Endothelial cell of umbilical vein (primary cell): ENCODE measurements at regions not wholly inside any gene's neighbourhood (a gene's known extent, or its start where the extent isn't known, plus 50 kb on each side); places are given as distances from the start of the nearest gene placed in this dataset.

Experiments
- POLR2A ChIP-seq: IDR thresholded peaks from 2 replicates; pipeline ENCODE4 v1.6.1; 2012; ENCODE audit warnings: low read depth, mild to moderate bottlenecking, control low read depth, low read length
- POLR2AphosphoS5 ChIP-seq: IDR thresholded peaks from 2 replicates; pipeline ENCODE4 v1.6.1; 2012; ENCODE audit warnings: low read depth, mild to moderate bottlenecking, control low read depth, low read length, moderate library complexity; ENCODE audit not compliant: insufficient read depth
- TF ChIP-seq, protein P1 (sequence below), 2 donors: IDR thresholded peaks; 1 replicate in 1 of 2; 2 replicates in 1 of 2; pipeline ENCODE4 v1.5.1; 2011; ENCODE audit warnings: low read length in 2 of 2, mild to moderate bottlenecking in 2 of 2, moderate library complexity in 2 of 2, control low read depth in 1 of 2, inconsistent platforms in 1 of 2, low read depth in 1 of 2; ENCODE audit not compliant: insufficient read depth in 1 of 2; ENCODE audit errors: extremely low read depth in 1 of 2

DNA sequence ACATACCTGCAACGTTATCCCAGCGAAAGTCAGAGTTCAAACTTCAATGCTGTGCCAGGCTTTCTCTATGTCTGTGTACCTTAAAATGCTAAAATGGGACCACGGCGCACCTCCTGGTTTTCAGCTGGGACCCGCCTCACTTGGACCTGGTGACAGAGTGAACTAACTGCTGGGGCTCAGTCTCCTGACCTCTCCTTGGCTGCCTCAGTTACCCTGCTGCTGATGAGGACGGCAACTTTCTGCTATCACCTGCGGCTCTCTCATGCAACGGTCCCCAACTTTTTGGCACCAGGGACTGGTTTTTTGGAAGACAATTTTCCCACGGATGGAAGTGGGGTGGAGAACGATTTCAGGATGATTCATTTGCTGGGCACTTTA, 402.8 kb downstream of the BRD1 start:
- TF ChIP-seq, protein P1, sequence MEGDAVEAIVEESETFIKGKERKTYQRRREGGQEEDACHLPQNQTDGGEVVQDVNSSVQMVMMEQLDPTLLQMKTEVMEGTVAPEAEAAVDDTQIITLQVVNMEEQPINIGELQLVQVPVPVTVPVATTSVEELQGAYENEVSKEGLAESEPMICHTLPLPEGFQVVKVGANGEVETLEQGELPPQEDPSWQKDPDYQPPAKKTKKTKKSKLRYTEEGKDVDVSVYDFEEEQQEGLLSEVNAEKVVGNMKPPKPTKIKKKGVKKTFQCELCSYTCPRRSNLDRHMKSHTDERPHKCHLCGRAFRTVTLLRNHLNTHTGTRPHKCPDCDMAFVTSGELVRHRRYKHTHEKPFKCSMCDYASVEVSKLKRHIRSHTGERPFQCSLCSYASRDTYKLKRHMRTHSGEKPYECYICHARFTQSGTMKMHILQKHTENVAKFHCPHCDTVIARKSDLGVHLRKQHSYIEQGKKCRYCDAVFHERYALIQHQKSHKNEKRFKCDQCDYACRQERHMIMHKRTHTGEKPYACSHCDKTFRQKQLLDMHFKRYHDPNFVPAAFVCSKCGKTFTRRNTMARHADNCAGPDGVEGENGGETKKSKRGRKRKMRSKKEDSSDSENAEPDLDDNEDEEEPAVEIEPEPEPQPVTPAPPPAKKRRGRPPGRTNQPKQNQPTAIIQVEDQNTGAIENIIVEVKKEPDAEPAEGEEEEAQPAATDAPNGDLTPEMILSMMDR (IDR thresholded peaks at IDR 0.05; ENCODE audit: extremely low read depth in 1 of 2, insufficient read depth in 1 of 2, low read depth in 1 of 2, low read length in 2 of 2), result no peak
- TF ChIP-seq POLR2AphosphoS5, result no peak
- TF ChIP-seq POLR2A, result no peak
